MM.1S (cell line): ENCODE measurements at regions not wholly inside any gene's neighbourhood (a gene's known extent, or its start where the extent isn't known, plus 50 kb on each side); places are given as distances from the start of the nearest gene placed in this dataset.

Source experiments
- DNase-seq: peaks from one replicate; pipeline ENCODE4 v3.0.0-alpha.2; 2015
- H2AFZ ChIP-seq: fragments of 300-600 bp; sonication (generic); 2 replicates; pipeline ENCODE4 v1.6.0; 2016; ENCODE audit warnings: antibody characterized with exemption, low read length
- H3F3A ChIP-seq: fragments of 300-600 bp; sonication (generic); 2 replicates; pipeline ENCODE4 v1.6.1; 2016; ENCODE audit warnings: mild to moderate bottlenecking, antibody characterized with exemption, low read length, moderate library complexity, mixed read lengths; ENCODE audit not compliant: insufficient read depth
- H3K27ac ChIP-seq: fragments of 300-600 bp; sonication (generic); 2 replicates; pipeline ENCODE4 v1.5.1; 2016; ENCODE audit warnings: mild to moderate bottlenecking, low read length
- H3K27me3 ChIP-seq: fragments of 300-600 bp; sonication (generic); replicated peaks from 2 replicates; pipeline ENCODE4 v1.6.0; 2016; ENCODE audit warnings: low read length; ENCODE audit not compliant: insufficient read depth
- H3K36me3 ChIP-seq: fragments of 300-600 bp; sonication (generic); replicated peaks from 2 replicates; pipeline ENCODE4 v1.6.1; 2016; ENCODE audit warnings: mild to moderate bottlenecking, low read length, mixed read lengths; ENCODE audit not compliant: insufficient read depth
- H3K4me1 ChIP-seq: fragments of 300-600 bp; sonication (generic); 2 replicates; pipeline ENCODE4 v1.6.1; 2016; ENCODE audit warnings: low read length, mixed read lengths
- H3K4me2 ChIP-seq: fragments of 300-600 bp; sonication (generic); 2 replicates; pipeline ENCODE4 v1.6.0; 2016; ENCODE audit warnings: low read depth, low read length
- H3K4me3 ChIP-seq: fragments of 300-600 bp; sonication (generic); 2 replicates; pipeline ENCODE4 v1.5.1; 2016; ENCODE audit warnings: low read length, mixed read lengths
- H3K79me2 ChIP-seq: fragments of 300-600 bp; sonication (generic); 2 replicates; pipeline ENCODE4 v1.6.1; 2016; ENCODE audit warnings: mixed run types, low read length, mixed read lengths
- H3K9ac ChIP-seq: fragments of 300-600 bp; sonication (generic); 2 replicates; pipeline ENCODE4 v1.6.1; 2016; ENCODE audit warnings: low read length, mixed read lengths
- H3K9me2 ChIP-seq: fragments of 300-600 bp; sonication (generic); replicated peaks from 2 replicates; pipeline ENCODE4 v1.6.1; 2016; ENCODE audit warnings: mild to moderate bottlenecking, low read length, mixed read lengths; ENCODE audit not compliant: insufficient read depth
- H3K9me3 ChIP-seq: fragments of 300-600 bp; sonication (generic); replicated peaks from 2 replicates; pipeline ENCODE4 v1.6.1; 2016; ENCODE audit warnings: mild to moderate bottlenecking, low read length, mixed read lengths; ENCODE audit not compliant: insufficient read depth
- H4K20me1 ChIP-seq: fragments of 300-600 bp; sonication (generic); 2 replicates; pipeline ENCODE4 v1.6.1; 2016; ENCODE audit warnings: mild to moderate bottlenecking, low read length, moderate library complexity, mixed read lengths; ENCODE audit not compliant: insufficient read depth
- EZH2 ChIP-seq: fragments of 300-600 bp; sonication (generic); optimal IDR thresholded peaks from 2 replicates; pipeline ENCODE3; 2017; ENCODE audit warnings: low read depth, mild to moderate bottlenecking, antibody characterized with exemption, low read length, mixed read lengths
- EZH2phosphoT487 ChIP-seq: fragments of 300-600 bp; sonication (generic); IDR thresholded peaks from 2 replicates; pipeline ENCODE4 v1.6.1; 2018; ENCODE audit warnings: antibody characterized with exemption, low read length
- TF ChIP-seq, protein P1 (sequence below): fragments of 300-600 bp; sonication (generic); IDR thresholded peaks from 2 replicates; pipeline ENCODE4 v1.5.1; 2016; ENCODE audit warnings: antibody characterized with exemption, low read length, mixed read lengths

DNA sequence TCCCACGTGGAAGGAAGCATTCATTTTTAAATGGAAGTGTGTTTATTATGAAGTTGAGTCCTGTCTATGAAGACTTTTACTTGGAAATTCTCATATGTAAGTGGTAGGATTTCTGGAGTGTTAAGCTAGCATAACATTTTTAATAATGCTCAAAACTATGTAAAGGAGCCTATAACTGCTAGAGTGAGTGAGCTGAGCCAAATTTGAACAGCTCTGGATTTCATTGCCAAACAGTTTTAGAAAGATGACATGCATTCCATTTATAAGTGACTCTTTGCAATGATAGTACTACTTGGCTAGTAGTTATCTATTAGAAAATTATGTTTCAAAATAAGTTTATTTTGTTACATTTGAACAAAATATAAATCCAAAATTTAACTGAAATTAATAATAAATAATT, 721.2 kb downstream of the LUZP2 start:
- Histone ChIP-seq H3K79me2 (no peaks in the 10 kb centered on the region), H3K4me3 (no peak overlapping the region), H3K9me2 (no peaks in the 10 kb centered on the region), H4K20me1 (no peaks in the 10 kb centered on the region), H3K9ac (no peak overlapping the region), H3K9me3 (no peaks in the 10 kb centered on the region), H3K4me1 (no peaks in the 10 kb centered on the region), H3K27ac (no peak overlapping the region), H3K4me2 (no peak overlapping the region), H2AFZ (no peak overlapping the region), H3F3A (no peaks in the 10 kb centered on the region), H3K27me3 (no peaks in the 10 kb centered on the region), H3K36me3 (no peaks in the 10 kb centered on the region)
- TF ChIP-seq, protein P1, sequence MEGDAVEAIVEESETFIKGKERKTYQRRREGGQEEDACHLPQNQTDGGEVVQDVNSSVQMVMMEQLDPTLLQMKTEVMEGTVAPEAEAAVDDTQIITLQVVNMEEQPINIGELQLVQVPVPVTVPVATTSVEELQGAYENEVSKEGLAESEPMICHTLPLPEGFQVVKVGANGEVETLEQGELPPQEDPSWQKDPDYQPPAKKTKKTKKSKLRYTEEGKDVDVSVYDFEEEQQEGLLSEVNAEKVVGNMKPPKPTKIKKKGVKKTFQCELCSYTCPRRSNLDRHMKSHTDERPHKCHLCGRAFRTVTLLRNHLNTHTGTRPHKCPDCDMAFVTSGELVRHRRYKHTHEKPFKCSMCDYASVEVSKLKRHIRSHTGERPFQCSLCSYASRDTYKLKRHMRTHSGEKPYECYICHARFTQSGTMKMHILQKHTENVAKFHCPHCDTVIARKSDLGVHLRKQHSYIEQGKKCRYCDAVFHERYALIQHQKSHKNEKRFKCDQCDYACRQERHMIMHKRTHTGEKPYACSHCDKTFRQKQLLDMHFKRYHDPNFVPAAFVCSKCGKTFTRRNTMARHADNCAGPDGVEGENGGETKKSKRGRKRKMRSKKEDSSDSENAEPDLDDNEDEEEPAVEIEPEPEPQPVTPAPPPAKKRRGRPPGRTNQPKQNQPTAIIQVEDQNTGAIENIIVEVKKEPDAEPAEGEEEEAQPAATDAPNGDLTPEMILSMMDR: no peak
- no peak for TF ChIP-seq EZH2phosphoT487
- TF ChIP-seq EZH2: no peak
- DNase-seq: no peak

DNA sequence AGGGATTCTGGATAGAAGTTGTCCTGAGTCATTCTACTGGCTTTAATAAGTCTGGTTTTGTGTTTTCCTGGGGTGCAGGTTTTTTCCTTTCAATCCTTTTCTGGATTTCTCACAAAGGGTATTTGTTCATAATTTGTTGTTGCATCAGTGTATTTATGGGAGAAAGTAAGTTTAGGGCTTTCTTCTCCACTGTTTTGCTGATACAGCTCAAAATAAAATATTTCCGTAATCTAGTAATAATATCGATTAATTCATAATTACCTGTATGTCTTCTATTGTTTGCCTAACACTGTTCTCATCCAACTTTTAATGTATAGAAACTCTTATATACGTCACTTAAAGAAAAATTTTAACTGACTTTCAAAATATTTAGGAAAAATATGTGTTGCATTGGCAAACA, 728.2 kb downstream of the LUZP2 start:
- H3K79me2 ChIP-seq: no peaks in the 10 kb centered on the region
- no peaks in the 10 kb centered on the region for H3F3A ChIP-seq
- H2AFZ ChIP-seq: no peak overlapping the region
- H3K4me1 ChIP-seq: no peaks in the 10 kb centered on the region
- H3K27ac ChIP-seq: no peak overlapping the region
- no peak overlapping the region for H3K4me2 ChIP-seq
- no peak for DNase-seq
- H3K27me3 ChIP-seq: no peaks in the 10 kb centered on the region
- no peak overlapping the region for H3K9ac ChIP-seq
- no peaks in the 10 kb centered on the region for H3K36me3 ChIP-seq
- TF ChIP-seq, protein P1: no peak
- TF ChIP-seq EZH2: no peak
- TF ChIP-seq EZH2phosphoT487: no peak
- no peak overlapping the region for H3K4me3 ChIP-seq
- H3K9me2 ChIP-seq: no peaks in the 10 kb centered on the region
- no peaks in the 10 kb centered on the region for H3K9me3 ChIP-seq
- no peaks in the 10 kb centered on the region for H4K20me1 ChIP-seq

DNA sequence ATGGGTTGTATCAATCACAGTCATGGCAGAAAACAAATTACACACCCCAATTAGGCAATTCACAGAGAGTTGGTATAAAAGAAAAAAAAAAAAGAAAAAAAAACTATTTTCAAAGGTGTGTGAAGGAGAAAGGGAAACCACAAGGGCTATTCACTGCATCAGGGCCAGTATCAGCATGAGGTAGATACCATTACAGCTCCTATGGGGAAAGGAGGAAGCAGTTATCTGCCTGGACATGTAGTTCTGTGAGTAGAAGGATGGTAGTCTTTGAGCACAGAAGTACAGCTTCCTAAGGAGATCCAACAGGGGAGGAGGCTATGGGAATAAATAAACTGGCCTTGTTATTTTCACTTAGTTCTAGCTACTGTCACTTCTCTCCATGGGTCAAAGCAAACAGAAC, 746.1 kb downstream of the LUZP2 start:
- no peak for DNase-seq
- H2AFZ ChIP-seq: no peak overlapping the region
- no peak overlapping the region for H3K27ac ChIP-seq
- no peak for TF ChIP-seq EZH2phosphoT487
- TF ChIP-seq EZH2: no peak
- TF ChIP-seq, protein P1: no peak
- H3K4me2 ChIP-seq: no peak overlapping the region
- no peaks in the 10 kb centered on the region for H3K36me3 ChIP-seq
- no peaks in the 10 kb centered on the region for H3K79me2 ChIP-seq
- no peaks in the 10 kb centered on the region for H3K27me3 ChIP-seq
- no peak overlapping the region for H3K9ac ChIP-seq
- H3K4me1 ChIP-seq: no peaks in the 10 kb centered on the region
- H4K20me1 ChIP-seq: no peaks in the 10 kb centered on the region
- H3K4me3 ChIP-seq: no peak overlapping the region
- no peaks in the 10 kb centered on the region for H3F3A ChIP-seq
- H3K9me2 ChIP-seq: no peaks in the 10 kb centered on the region
- no peaks in the 10 kb centered on the region; the same call in 1 of the 2 replicates for H3K9me3 ChIP-seq
